ENCODE measurements at regions not wholly inside any gene's neighbourhood (a gene's known extent, or its start where the extent isn't known, plus 50 kb on each side); places are given as distances from the start of the nearest gene placed in this dataset.

DNA sequence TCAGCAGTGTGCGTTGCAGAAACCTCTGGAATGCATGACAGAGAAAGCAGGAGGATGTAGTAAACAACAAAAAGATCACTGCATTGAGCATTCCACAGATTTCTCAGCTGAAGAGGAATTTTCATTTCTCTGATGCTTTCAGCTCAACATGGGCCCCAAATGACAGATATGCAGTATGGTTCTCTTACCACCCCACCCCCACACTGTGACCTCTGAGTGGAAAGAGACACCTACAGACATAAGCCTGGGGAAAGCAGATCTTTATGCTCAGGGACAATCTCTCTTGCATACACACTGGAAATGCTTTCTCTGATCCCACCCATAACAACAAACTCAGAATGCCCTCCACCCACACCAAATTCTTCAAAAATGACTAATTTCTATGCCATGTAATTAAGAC is 983.7 kb upstream of the LCORL start:
- no peak for DNase-seq
- intact Hi-C loops (cut with DNase I) = no loop called here
- no peak for TF ChIP-seq CTCF (IDR thresholded peaks at IDR 0.05)
- ATAC-seq = no peak
- no peaks in the 10 kb centered on the region for H3K4me1 ChIP-seq
- no peak overlapping the region for H3K4me3 ChIP-seq
- no peaks in the 10 kb centered on the region for H3K9me3 ChIP-seq
- H3K36me3 ChIP-seq = no peaks in the 10 kb centered on the region
- whole genome bisulfite sequencing, 2 donors = 35% methylated on average over 1 of the region's 1 CpG
- no peaks in the 10 kb centered on the region for H3K27me3 ChIP-seq
- no peak overlapping the region for H3K27ac ChIP-seq
- FAIRE-seq = no peak

DNA sequence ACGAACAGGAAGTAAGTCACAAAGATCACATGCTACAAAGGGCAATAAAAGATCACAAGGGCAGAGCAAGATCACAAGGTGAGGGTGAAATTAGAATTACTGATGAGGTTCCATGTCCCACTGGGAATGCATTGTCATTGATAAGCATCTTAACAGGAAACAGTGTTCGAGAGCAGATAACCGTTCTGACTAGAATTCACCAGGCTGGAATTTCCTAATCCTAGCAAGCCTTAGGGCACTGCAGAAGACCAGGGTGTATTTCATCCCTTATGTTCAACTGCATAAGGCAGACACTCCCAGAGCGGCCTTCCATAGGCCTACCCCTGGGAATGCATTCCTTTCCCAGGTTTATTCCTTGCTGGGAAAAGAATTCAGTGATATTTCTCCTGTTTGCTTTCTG is 980.6 kb upstream of the LCORL start:
- no peak for DNase-seq
- H3K4me1 ChIP-seq = no peaks in the 10 kb centered on the region
- ATAC-seq = no peak
- no peak overlapping the region for H3K4me3 ChIP-seq
- TF ChIP-seq CTCF (IDR thresholded peaks at IDR 0.05) = no peak
- H3K36me3 ChIP-seq = no peaks in the 10 kb centered on the region
- intact Hi-C loops (cut with DNase I) = no loop called here
- no peak overlapping the region for H3K27ac ChIP-seq
- no peaks in the 10 kb centered on the region for H3K9me3 ChIP-seq
- 71 to 76% methylated on average over 4 of the region's 4 CpGs for WGBS, 2 donors
- FAIRE-seq = no peak
- no peaks in the 10 kb centered on the region for H3K27me3 ChIP-seq

DNA sequence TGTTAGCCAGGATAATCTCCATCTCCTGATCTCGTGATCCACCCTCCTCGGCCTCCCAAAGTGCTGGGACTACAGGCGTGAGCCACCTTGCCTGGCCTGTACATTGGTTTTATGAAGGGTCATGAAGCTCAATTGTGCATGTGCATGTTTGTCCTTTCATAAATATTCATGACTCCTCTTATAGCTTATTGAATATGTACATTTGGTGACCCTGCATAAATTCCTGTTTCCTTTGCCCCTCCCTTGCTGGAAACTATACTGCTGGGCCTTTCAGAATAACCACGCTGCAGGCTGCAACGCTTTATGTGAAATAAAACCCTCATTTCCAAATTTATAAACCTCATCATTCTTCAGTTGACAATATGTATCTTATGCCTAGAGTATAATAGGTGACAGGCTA is 978.0 kb upstream of the LCORL start:
- no peak for FAIRE-seq
- no peaks in the 10 kb centered on the region for H3K9me3 ChIP-seq
- TF ChIP-seq CTCF (IDR thresholded peaks at IDR 0.05) = no peak

GRCh38 chr4:18981234-18981615 is 959.7 kb upstream of the LCORL start:
- no peaks in the 10 kb centered on the region for H3K36me3 ChIP-seq
- no peak for TF ChIP-seq CTCF (IDR thresholded peaks at IDR 0.05)
- no peak for FAIRE-seq
- H3K9me3 ChIP-seq = no peaks in the 10 kb centered on the region
- WGBS, 2 donors = 63 to 65% methylated on average over 4 of the region's 4 CpGs
- H3K4me1 ChIP-seq = no peaks in the 10 kb centered on the region
- intact Hi-C loops (cut with DNase I) = no loop called here
- H3K4me3 ChIP-seq = no peak overlapping the region
- no peak overlapping the region for H3K27ac ChIP-seq
- DNase-seq = no peak
- no peak for ATAC-seq
- H3K27me3 ChIP-seq = no peaks in the 10 kb centered on the region

More for the DNA sequence above, 978.0 kb upstream of the LCORL start:
- DNase-seq (no peak), ATAC-seq (no peak)
- Histone ChIP-seq H3K27ac (no peak overlapping the region), H3K27me3 (no peaks in the 10 kb centered on the region), H3K4me3 (no peak overlapping the region), H3K36me3 (no peaks in the 10 kb centered on the region), H3K4me1 (no peaks in the 10 kb centered on the region)
- intact Hi-C loops (cut with DNase I) = no loop called here
- WGBS, 2 donors = 79 to 89% methylated on average over 5 of the region's 5 CpGs

- DNase-seq (no peak), FAIRE-seq (no peak), ATAC-seq (no peak)
- Histone ChIP-seq H3K36me3 (no peaks in the 10 kb centered on the region), H3K27ac (no peak overlapping the region), H3K9me3 (no peaks in the 10 kb centered on the region), H3K4me1 (no peaks in the 10 kb centered on the region), H3K4me3 (no peak overlapping the region), H3K27me3 (no peaks in the 10 kb centered on the region)
- 67 to 80% methylated on average over 7 of the region's 7 CpGs for WGBS, 2 donors
- intact Hi-C loops (cut with DNase I) = no loop called here
- no peak for TF ChIP-seq CTCF (IDR thresholded peaks at IDR 0.05)
Measured at GRCh38 chr4:18980516-18981233, 959.1 kb upstream of the LCORL start.
